HepG2 (cell line): ENCODE measurements at regions not wholly inside any gene's neighbourhood (a gene's known extent, or its start where the extent isn't known, plus 50 kb on each side); places are given as distances from the start of the nearest gene placed in this dataset.

ENCODE experiments used
- ATAC-seq: fragments of 200-7000 bp; cut with Tn5 transposase; 3 replicates; pipeline ENCODE4 v1.9.1; 2020; ENCODE audit warnings: mild to moderate bottlenecking, moderate library complexity
- BruUV-seq: library from RNA; stranded (reverse); fragments of 400-500 nt; replicated peaks from 2 replicates; lab custom pipeline; 2021; lab: Mats Ljungman, UMichigan
- CTCF ChIA-PET: fragments of 300-600 bp; formaldehyde crosslinking; extraction: SDS; loops from one replicate; lab custom pipeline; 2021; ENCODE audit warnings: low total read pairs, inconsistent platforms, low intra/inter-chr PET ratio; lab: Yijun Ruan, JAX
- POLR2A ChIA-PET: fragments of 350-600 bp; sonication (Branson Sonifier 250); formaldehyde crosslinking; loops from one replicate; lab custom pipeline; 2020; ENCODE audit warnings: antibody characterized with exemption, inconsistent platforms; lab: Yijun Ruan, JAX
- DNase-seq: peaks from one replicate; pipeline ENCODE4 v3.0.0-alpha.2; 2015; ENCODE audit warnings: low spot score
- FAIRE-seq: peaks from 3 replicates; lab custom pipeline; 2011; peaks lifted over from hg19 to GRCh38; lab: Jason Lieb, UNC
- H2AFZ ChIP-seq: one replicate; pipeline ENCODE4 v1.6.1; 2011; ENCODE audit warnings: low read length, inconsistent platforms
- H3K27ac ChIP-seq: fragments of 300-600 bp; 3 replicates; pipeline ENCODE4 v1.8.0; 2011; ENCODE audit warnings: mixed run types, mild to moderate bottlenecking, mixed read lengths, low read length, inconsistent platforms; ENCODE audit not compliant: insufficient read depth; ENCODE audit errors: extremely low read length
- H3K27me3 ChIP-seq, 2 experiments: fragments of 200-600 bp in 1 of 2; 2 replicates in 1 of 2; 3 replicates in 1 of 2; pipeline versions ENCODE4 v1.6.0 to v1.8.0; 2011; ENCODE audit warnings: low read length in 2 of 2, mild to moderate bottlenecking in 2 of 2, moderate library complexity in 2 of 2, inconsistent platforms in 1 of 2; ENCODE audit not compliant: insufficient read depth in 2 of 2, control insufficient read depth in 1 of 2
- H3K36me3 ChIP-seq, 2 experiments: fragments of 200-600 bp in 1 of 2; replicated peaks in 1 of 2; 2 replicates in 1 of 2; 3 replicates in 1 of 2; pipeline versions ENCODE4 v1.5.1 to v1.8.0; 2011; ENCODE audit warnings: low read length in 2 of 2, inconsistent platforms in 1 of 2; ENCODE audit not compliant: insufficient read depth in 2 of 2, control insufficient read depth in 1 of 2
- H3K4me1 ChIP-seq: 2 replicates; pipeline ENCODE4 v1.5.1; 2012; ENCODE audit warnings: low read length, inconsistent platforms; ENCODE audit not compliant: insufficient read depth
- H3K4me2 ChIP-seq: 2 replicates; pipeline ENCODE4 v1.6.0; 2011; ENCODE audit warnings: low read depth, low read length, inconsistent platforms
- H3K4me3 ChIP-seq, 3 experiments: fragments of 200-600 bp in 1 of 3; sonication (generic), shearing (Covaris generic) in 1 of 3; replicated peaks in 1 of 3; 2 replicates each; pipeline ENCODE4 v1.5.1; 2011 to 2016; ENCODE audit warnings: low read length in 3 of 3, inconsistent platforms in 2 of 3, low read depth in 2 of 3, mild to moderate bottlenecking in 2 of 3, control low read depth in 1 of 3, mixed read lengths in 1 of 3; ENCODE audit not compliant: insufficient read depth in 1 of 3
- H3K79me2 ChIP-seq: one replicate; pipeline ENCODE4 v1.6.1; 2011; ENCODE audit warnings: low read length, inconsistent platforms; ENCODE audit not compliant: insufficient read depth
- H3K9ac ChIP-seq: 2 replicates; pipeline ENCODE4 v1.6.0; 2011; ENCODE audit warnings: mild to moderate bottlenecking, low read depth, low read length, inconsistent platforms; ENCODE audit not compliant: insufficient read depth
- H3K9me3 ChIP-seq: 2 replicates; pipeline ENCODE4 v1.5.1; 2012; ENCODE audit warnings: mild to moderate bottlenecking, low read length
- H4K20me1 ChIP-seq: 2 replicates; pipeline ENCODE4 v1.6.0; 2011; ENCODE audit warnings: inconsistent platforms, mild to moderate bottlenecking, low read length, moderate library complexity; ENCODE audit not compliant: insufficient read depth
- ARID2 ChIP-seq: sonication (generic); formaldehyde crosslinking; IDR thresholded peaks from 2 replicates; pipeline ENCODE4 v1.8.1; 2022; ENCODE audit warnings: mild to moderate bottlenecking, missing genetic modification reagents, borderline replicate concordance
- ATF7 ChIP-seq, 2 experiments: fragments of 450-650 bp in 1 of 2; sonication (generic) in 1 of 2; formaldehyde crosslinking in 1 of 2; IDR thresholded peaks; 2 replicates each; pipeline versions ENCODE4 v1.4.0 to v1.6.1; 2016 to 2020; ENCODE audit warnings: antibody characterized with exemption in 1 of 2, mild to moderate bottlenecking in 1 of 2, missing genetic modification reagents in 1 of 2
- CREB1 ChIP-seq, 2 experiments: fragments of 450-650 bp in 1 of 2; IDR thresholded peaks; 2 replicates each; pipeline ENCODE4 v1.6.1; 2016 to 2017; ENCODE audit warnings: control low read depth in 1 of 2, mild to moderate bottlenecking in 1 of 2, missing compliant biosample characterization in 1 of 2, missing genetic modification characterization in 1 of 2
- GTF3A ChIP-seq: sonication (generic); formaldehyde crosslinking; conservative IDR thresholded peaks from 2 replicates; pipeline ENCODE4 v1.4.0; 2020; ENCODE audit warnings: mild to moderate bottlenecking, missing genetic modification reagents
- ZFP36L1 ChIP-seq: sonication (generic); formaldehyde crosslinking; IDR thresholded peaks from 2 replicates; pipeline ENCODE4 v1.8.0; 2022; ENCODE audit warnings: mild to moderate bottlenecking, missing genetic modification reagents, moderate library complexity
- WGBS: methylation state at CpG from one replicate; pipeline ENCODE4 v1.1.6; 2017; ENCODE audit warnings: low lambda C conversion rate; 5-methylcytosine and 5-hydroxymethylcytosine counted together
- in situ Hi-C: cut with HindIII; loops from 2 replicates; pipeline ENCODE4 v1.10.0; 2017; ENCODE audit warnings: low pct_unique_long_range_greater_than_20kb; ENCODE audit not compliant: extremely low pct_ligation_motif_present
- intact Hi-C: fragments of 100-400 bp; cut with micrococcal nuclease; formaldehyde crosslinking; loops from one replicate; pipeline ENCODE4 v1.10.0; 2022; ENCODE audit not compliant: unreplicated experiment
- TF ChIP-seq, protein P1 (sequence below): sonication (generic); formaldehyde crosslinking; IDR thresholded peaks from 2 replicates; pipeline ENCODE4 v1.5.0; 2020; ENCODE audit warnings: mild to moderate bottlenecking, missing genetic modification reagents
- TF ChIP-seq, protein P2 (sequence below): sonication (generic); formaldehyde crosslinking; IDR thresholded peaks from 2 replicates; pipeline ENCODE4 v1.8.1; 2023; ENCODE audit warnings: missing genetic modification reagents, mild to moderate bottlenecking, borderline replicate concordance
- TF ChIP-seq, protein P3 (sequence below): sonication (generic); formaldehyde crosslinking; IDR thresholded peaks from 2 replicates; pipeline ENCODE4 v1.4.0; 2020; ENCODE audit warnings: mild to moderate bottlenecking, missing genetic modification reagents, borderline replicate concordance

DNA sequence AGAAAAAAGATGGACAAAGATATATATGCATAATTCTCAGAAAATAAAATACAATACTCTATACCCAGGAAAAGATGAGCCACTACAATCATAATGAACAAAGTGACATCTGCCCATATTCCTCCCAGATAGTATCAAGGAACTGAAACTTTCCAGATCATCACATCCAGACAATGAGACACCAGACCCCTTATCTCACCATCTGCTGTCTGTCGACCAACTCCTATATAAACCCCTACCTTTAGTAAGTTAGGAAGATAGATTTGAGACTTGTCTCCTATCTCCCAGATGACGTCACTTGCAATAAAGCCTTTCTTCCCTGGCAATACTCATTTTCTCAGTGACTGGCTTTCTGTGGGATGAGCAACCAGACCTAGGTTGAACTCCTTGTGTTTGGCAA, 1071.6 kb downstream of the PLOD2 start:
- intact Hi-C loops, result no loop called here
- no peaks in the 10 kb centered on the region for H4K20me1 ChIP-seq
- DNase-seq (no peak), FAIRE-seq (no peak), ATAC-seq (no peak)
- in situ Hi-C loops, result no loop called here
- POLR2A ChIA-PET, result no interaction called here
- no peaks in the 10 kb centered on the region for H3K36me3 ChIP-seq
- TF ChIP-seq CREB1 (IDR thresholded peaks at IDR 0.05), result peak; percentile 94
- no peak for TF ChIP-seq CREB1 (CRISPR knock-in tag; IDR thresholded peaks at IDR 0.05)
- TF ChIP-seq ARID2 (CRISPR knock-in tag), result no peak
- TF ChIP-seq, protein P1, sequence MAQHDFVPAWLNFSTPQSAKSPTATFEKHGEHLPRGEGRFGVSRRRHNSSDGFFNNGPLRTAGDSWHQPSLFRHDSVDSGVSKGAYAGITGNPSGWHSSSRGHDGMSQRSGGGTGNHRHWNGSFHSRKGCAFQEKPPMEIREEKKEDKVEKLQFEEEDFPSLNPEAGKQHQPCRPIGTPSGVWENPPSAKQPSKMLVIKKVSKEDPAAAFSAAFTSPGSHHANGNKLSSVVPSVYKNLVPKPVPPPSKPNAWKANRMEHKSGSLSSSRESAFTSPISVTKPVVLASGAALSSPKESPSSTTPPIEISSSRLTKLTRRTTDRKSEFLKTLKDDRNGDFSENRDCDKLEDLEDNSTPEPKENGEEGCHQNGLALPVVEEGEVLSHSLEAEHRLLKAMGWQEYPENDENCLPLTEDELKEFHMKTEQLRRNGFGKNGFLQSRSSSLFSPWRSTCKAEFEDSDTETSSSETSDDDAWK, result no peak
- TF ChIP-seq, protein P2, sequence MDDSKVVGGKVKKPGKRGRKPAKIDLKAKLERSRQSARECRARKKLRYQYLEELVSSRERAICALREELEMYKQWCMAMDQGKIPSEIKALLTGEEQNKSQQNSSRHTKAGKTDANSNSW (CRISPR knock-in tag), result no peak
- TF ChIP-seq, protein P3, sequence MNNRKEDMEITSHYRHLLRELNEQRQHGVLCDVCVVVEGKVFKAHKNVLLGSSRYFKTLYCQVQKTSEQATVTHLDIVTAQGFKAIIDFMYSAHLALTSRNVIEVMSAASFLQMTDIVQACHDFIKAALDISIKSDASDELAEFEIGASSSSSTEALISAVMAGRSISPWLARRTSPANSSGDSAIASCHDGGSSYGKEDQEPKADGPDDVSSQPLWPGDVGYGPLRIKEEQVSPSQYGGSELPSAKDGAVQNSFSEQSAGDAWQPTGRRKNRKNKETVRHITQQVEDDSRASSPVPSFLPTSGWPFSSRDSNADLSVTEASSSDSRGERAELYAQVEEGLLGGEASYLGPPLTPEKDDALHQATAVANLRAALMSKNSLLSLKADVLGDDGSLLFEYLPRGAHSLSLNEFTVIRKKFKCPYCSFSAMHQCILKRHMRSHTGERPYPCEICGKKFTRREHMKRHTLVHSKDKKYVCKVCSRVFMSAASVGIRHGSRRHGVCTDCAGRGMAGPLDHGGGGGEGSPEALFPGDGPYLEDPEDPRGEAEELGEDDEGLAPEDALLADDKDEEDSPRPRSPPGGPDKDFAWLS, result no peak
- TF ChIP-seq GTF3A (CRISPR knock-in tag), result no peak
- peak; percentile 97 for TF ChIP-seq ATF7 (IDR thresholded peaks at IDR 0.05)
- TF ChIP-seq ATF7 (CRISPR knock-in tag; IDR thresholded peaks at IDR 0.05), result no peak
- no peak for TF ChIP-seq ZFP36L1 (CRISPR knock-in tag)
- no peak overlapping the region for H2AFZ ChIP-seq
- no peak overlapping the region for H3K4me2 ChIP-seq
- no peaks in the 10 kb centered on the region for H3K4me1 ChIP-seq
- no TSS peak for BruUV-seq
- WGBS, result 4% methylated on average over 2 of the region's 2 CpGs
- no peaks in the 10 kb centered on the region for H3K79me2 ChIP-seq
- no peaks in the 10 kb centered on the region; a peak in 1 of 5 replicates for H3K27me3 ChIP-seq
- H3K4me3 ChIP-seq, result no peak overlapping the region
- no peaks in the 10 kb centered on the region for H3K9me3 ChIP-seq
- no peak overlapping the region for H3K27ac ChIP-seq
- CTCF ChIA-PET, result no interaction called here
- H3K9ac ChIP-seq, result no peak overlapping the region
